ENCODE measurements at regions not wholly inside any gene's neighbourhood (a gene's known extent, or its start where the extent isn't known, plus 50 kb on each side); places are given as distances from the start of the nearest gene placed in this dataset.

- Mint-ChIP-seq H3K27ac (no peak overlapping the region), H3K4me3 (no peak overlapping the region), H3K4me1 (no peaks in the 10 kb centered on the region), H3K36me3 (no peaks in the 10 kb centered on the region), H3K27me3 (ENCODE audit: insufficient read depth, low read depth) (no peaks in the 10 kb centered on the region), H3K9me3 (peaks cover 4% of the 10 kb centered on the region)
- H3K27ac ChIP-seq = no peak overlapping the region
- H3F3A ChIP-seq (ENCODE audit: low read depth) = no peaks in the 10 kb centered on the region
- H3K79me2 ChIP-seq (ENCODE audit: low read depth) = no peaks in the 10 kb centered on the region
- TF ChIP-seq, protein P1, sequence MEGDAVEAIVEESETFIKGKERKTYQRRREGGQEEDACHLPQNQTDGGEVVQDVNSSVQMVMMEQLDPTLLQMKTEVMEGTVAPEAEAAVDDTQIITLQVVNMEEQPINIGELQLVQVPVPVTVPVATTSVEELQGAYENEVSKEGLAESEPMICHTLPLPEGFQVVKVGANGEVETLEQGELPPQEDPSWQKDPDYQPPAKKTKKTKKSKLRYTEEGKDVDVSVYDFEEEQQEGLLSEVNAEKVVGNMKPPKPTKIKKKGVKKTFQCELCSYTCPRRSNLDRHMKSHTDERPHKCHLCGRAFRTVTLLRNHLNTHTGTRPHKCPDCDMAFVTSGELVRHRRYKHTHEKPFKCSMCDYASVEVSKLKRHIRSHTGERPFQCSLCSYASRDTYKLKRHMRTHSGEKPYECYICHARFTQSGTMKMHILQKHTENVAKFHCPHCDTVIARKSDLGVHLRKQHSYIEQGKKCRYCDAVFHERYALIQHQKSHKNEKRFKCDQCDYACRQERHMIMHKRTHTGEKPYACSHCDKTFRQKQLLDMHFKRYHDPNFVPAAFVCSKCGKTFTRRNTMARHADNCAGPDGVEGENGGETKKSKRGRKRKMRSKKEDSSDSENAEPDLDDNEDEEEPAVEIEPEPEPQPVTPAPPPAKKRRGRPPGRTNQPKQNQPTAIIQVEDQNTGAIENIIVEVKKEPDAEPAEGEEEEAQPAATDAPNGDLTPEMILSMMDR (IDR thresholded peaks at IDR 0.05) = no peak
- H3K4me2 ChIP-seq = no peak overlapping the region
- H4K20me1 ChIP-seq (ENCODE audit: low read depth) = no peaks in the 10 kb centered on the region
- H3K27me3 ChIP-seq = no peaks in the 10 kb centered on the region
- no peaks in the 10 kb centered on the region for H3K9me3 ChIP-seq (ENCODE audit: low read depth)
- no peak overlapping the region for H2AFZ ChIP-seq (replicated peaks)
- no peaks in the 10 kb centered on the region for H3K4me1 ChIP-seq
- H3K9ac ChIP-seq = no peak overlapping the region
- no peak overlapping the region for H3K4me3 ChIP-seq
- H3K36me3 ChIP-seq = no peaks in the 10 kb centered on the region
- no peak for DNase-seq (ENCODE audit: low spot score)
Measured at GRCh38 chr12:88665071-88665470, 84.8 kb upstream of the KITLG start.

DNA sequence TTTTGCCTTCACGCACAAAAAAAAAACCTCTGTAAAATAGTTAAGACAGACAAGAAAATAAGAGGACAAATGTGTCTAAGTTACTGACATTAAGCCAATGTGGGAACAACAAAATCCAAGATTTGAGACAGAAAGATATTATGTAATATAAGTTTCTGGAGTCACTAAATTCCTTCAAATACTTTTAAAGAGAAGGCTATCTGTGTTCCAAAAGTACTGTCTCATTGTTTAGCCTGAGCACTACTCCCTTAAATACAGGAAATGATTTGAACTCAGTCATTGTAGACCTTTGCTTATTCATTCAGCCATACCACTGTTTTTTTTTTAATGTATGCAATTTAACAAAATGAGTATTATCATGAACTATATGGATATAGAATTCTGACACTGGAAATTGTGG is 82.7 kb upstream of the KITLG start:
- Histone ChIP-seq H3F3A (ENCODE audit: low read depth) (no peaks in the 10 kb centered on the region), H4K20me1 (ENCODE audit: low read depth) (no peaks in the 10 kb centered on the region), H3K4me1 (no peaks in the 10 kb centered on the region), H2AFZ (replicated peaks) (no peak overlapping the region), H3K9me3 (ENCODE audit: low read depth) (no peaks in the 10 kb centered on the region), H3K9ac (no peak overlapping the region), H3K4me3 (no peak overlapping the region), H3K36me3 (no peaks in the 10 kb centered on the region), H3K4me2 (no peak overlapping the region), H3K79me2 (ENCODE audit: low read depth) (no peaks in the 10 kb centered on the region), H3K27ac (no peak overlapping the region), H3K27me3 (no peaks in the 10 kb centered on the region)
- no peak for DNase-seq (ENCODE audit: low spot score)
- no peaks in the 10 kb centered on the region for H3K4me1 Mint-ChIP-seq
- no peak overlapping the region for H3K27ac Mint-ChIP-seq
- TF ChIP-seq EZH2phosphoT487 (IDR thresholded peaks at IDR 0.05) (no peak), EZH2 (IDR thresholded peaks at IDR 0.05) (no peak)
- TF ChIP-seq, protein P1 (IDR thresholded peaks at IDR 0.05) = no peak
- no peaks in the 10 kb centered on the region for H3K27me3 Mint-ChIP-seq (ENCODE audit: insufficient read depth, low read depth)
- H3K36me3 Mint-ChIP-seq = no peaks in the 10 kb centered on the region
- no peak overlapping the region for H3K4me3 Mint-ChIP-seq
- H3K9me3 Mint-ChIP-seq = no peaks in the 10 kb centered on the region

DNA sequence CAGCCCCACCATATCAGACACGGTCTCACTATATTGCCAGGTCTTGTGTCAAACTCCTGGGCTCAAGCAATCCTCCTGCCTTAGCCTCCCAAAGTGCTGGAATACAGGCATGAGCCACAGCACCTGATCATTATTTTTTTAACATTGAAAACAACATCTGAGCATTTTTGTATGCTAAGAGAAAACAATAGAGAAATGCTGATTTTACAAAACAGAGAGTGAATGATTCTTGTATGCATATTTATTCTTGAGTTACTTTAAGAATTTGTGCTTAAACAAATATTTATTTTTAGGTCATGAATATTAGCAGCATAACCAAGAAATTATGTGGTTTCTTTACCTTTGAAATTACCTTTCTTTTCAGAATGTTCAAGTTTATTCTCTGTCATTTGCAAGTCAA is 81.8 kb upstream of the KITLG start:
- TF ChIP-seq, protein P1 (IDR thresholded peaks at IDR 0.05) = no peak
- TF ChIP-seq EZH2phosphoT487 (IDR thresholded peaks at IDR 0.05) = no peak
- TF ChIP-seq EZH2 (IDR thresholded peaks at IDR 0.05) = no peak
- Histone ChIP-seq H3K27ac (no peak overlapping the region), H3K4me3 (no peak overlapping the region), H3K4me2 (no peak overlapping the region), H3K27me3 (no peaks in the 10 kb centered on the region), H4K20me1 (ENCODE audit: low read depth) (no peaks in the 10 kb centered on the region), H3F3A (ENCODE audit: low read depth) (no peaks in the 10 kb centered on the region), H3K9ac (no peak overlapping the region), H3K79me2 (ENCODE audit: low read depth) (no peaks in the 10 kb centered on the region), H3K4me1 (no peaks in the 10 kb centered on the region), H3K36me3 (no peaks in the 10 kb centered on the region), H3K9me3 (ENCODE audit: low read depth) (no peaks in the 10 kb centered on the region), H2AFZ (replicated peaks) (no peak overlapping the region)
- Mint-ChIP-seq H3K4me1 (no peaks in the 10 kb centered on the region), H3K27me3 (ENCODE audit: insufficient read depth, low read depth) (no peaks in the 10 kb centered on the region), H3K4me3 (no peak overlapping the region), H3K36me3 (no peaks in the 10 kb centered on the region), H3K27ac (no peak overlapping the region), H3K9me3 (no peaks in the 10 kb centered on the region)
- DNase-seq (ENCODE audit: low spot score) = no peak

DNA sequence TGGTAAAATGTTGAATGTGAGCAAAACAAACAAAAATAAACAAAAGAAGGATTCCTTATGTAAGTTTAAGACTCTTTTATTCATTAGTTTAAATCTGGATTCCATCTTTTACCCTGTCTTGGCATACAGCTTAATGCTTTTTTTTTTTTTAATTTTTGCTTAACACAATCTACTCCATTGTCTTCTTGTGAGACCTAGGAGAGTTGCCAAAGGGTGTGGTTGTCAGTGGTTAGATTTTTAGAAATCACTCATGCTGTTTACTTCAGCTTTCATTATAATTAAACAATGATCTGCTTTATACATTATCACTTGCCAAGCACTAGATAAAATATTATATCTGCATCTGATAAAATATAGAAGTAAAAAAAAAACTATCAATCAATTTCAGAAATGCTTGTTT is 77.7 kb upstream of the KITLG start:
- H3K27me3 ChIP-seq = no peaks in the 10 kb centered on the region
- Mint-ChIP-seq H3K9me3 (peaks cover 6% of the 10 kb centered on the region), H3K27ac (no peak overlapping the region), H3K4me1 (no peaks in the 10 kb centered on the region), H3K36me3 (no peaks in the 10 kb centered on the region), H3K27me3 (ENCODE audit: insufficient read depth, low read depth) (no peaks in the 10 kb centered on the region), H3K4me3 (no peak overlapping the region)
- no peak overlapping the region for H2AFZ ChIP-seq (replicated peaks)
- no peaks in the 10 kb centered on the region for H3K4me1 ChIP-seq
- H3K4me2 ChIP-seq = no peak overlapping the region
- H3K9ac ChIP-seq = no peak overlapping the region
- H3K79me2 ChIP-seq (ENCODE audit: low read depth) = no peaks in the 10 kb centered on the region
- no peaks in the 10 kb centered on the region for H4K20me1 ChIP-seq (ENCODE audit: low read depth)
- H3K36me3 ChIP-seq = no peaks in the 10 kb centered on the region
- no peaks in the 10 kb centered on the region for H3F3A ChIP-seq (ENCODE audit: low read depth)
- H3K4me3 ChIP-seq = no peak overlapping the region
- H3K9me3 ChIP-seq (ENCODE audit: low read depth) = no peaks in the 10 kb centered on the region
- TF ChIP-seq EZH2 (IDR thresholded peaks at IDR 0.05) = no peak
- TF ChIP-seq EZH2phosphoT487 (IDR thresholded peaks at IDR 0.05) = no peak
- TF ChIP-seq, protein P1 (IDR thresholded peaks at IDR 0.05) = no peak
- no peak for DNase-seq (ENCODE audit: low spot score)
- no peak overlapping the region for H3K27ac ChIP-seq
